Breast epithelium (tissue), 3 donors: ENCODE measurements at regions not wholly inside any gene's neighbourhood (a gene's known extent, or its start where the extent isn't known, plus 50 kb on each side); places are given as distances from the start of the nearest gene placed in this dataset.

Experiments
- POLR2A ChIP-seq: fragments of 450-650 bp; IDR thresholded peaks from one replicate; pipeline ENCODE4 v1.6.1; 2016; ENCODE audit warnings: antibody characterized with exemption, mild to moderate bottlenecking, moderate library complexity
- POLR2AphosphoS5 ChIP-seq, 3 donors: sonication (generic); formaldehyde crosslinking; IDR thresholded peaks; one replicate each; pipeline ENCODE4 v1.6.1; 2017; ENCODE audit warnings: antibody characterized with exemption in 3 of 3
- TF ChIP-seq, protein P1 (sequence below), 3 donors: fragments of 450-650 bp; IDR thresholded peaks; one replicate each; pipeline ENCODE4 v1.5.1; 2016 to 2017; ENCODE audit warnings: antibody characterized with exemption in 3 of 3, mild to moderate bottlenecking in 3 of 3, moderate library complexity in 3 of 3

DNA sequence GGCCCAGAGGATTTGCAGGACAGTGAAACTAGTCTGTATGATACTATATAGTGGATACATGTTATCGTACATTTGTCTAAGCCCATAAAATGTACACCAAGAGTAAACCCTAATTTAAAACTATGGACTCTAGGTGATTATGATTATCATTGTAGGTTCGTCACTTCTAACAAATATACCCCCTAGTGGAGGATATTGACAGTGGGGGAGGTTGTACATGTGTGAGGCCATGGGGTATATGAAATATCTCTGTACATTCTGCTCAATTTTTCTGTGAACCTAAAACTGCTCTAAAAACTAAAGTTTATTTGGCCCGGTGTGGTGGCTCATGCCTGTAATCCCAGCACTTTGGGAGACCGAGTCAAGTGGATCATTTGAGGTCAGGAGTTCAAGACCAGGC is 81.2 kb upstream of the CAB39 start:
- TF ChIP-seq, protein P1, sequence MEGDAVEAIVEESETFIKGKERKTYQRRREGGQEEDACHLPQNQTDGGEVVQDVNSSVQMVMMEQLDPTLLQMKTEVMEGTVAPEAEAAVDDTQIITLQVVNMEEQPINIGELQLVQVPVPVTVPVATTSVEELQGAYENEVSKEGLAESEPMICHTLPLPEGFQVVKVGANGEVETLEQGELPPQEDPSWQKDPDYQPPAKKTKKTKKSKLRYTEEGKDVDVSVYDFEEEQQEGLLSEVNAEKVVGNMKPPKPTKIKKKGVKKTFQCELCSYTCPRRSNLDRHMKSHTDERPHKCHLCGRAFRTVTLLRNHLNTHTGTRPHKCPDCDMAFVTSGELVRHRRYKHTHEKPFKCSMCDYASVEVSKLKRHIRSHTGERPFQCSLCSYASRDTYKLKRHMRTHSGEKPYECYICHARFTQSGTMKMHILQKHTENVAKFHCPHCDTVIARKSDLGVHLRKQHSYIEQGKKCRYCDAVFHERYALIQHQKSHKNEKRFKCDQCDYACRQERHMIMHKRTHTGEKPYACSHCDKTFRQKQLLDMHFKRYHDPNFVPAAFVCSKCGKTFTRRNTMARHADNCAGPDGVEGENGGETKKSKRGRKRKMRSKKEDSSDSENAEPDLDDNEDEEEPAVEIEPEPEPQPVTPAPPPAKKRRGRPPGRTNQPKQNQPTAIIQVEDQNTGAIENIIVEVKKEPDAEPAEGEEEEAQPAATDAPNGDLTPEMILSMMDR (IDR thresholded peaks at IDR 0.05) = no peak
- TF ChIP-seq POLR2A (no peak), POLR2AphosphoS5 (IDR thresholded peaks at IDR 0.05) (no peak)
